GM19023 (cell line): ENCODE measurements at regions not wholly inside any gene's neighbourhood (a gene's known extent, or its start where the extent isn't known, plus 50 kb on each side); places are given as distances from the start of the nearest gene placed in this dataset.

Source experiments
- ATAC-seq: cut with Tn5 transposase; IDR thresholded peaks from one replicate; pipeline ENCODE4 v1.9.1; 2021; ENCODE audit warnings: mild to moderate bottlenecking, moderate library complexity; ENCODE audit not compliant: unreplicated experiment

- no peak for ATAC-seq
Observed at GRCh38 chr7:35463751-35464150, 209.9 kb upstream of the TBX20 start.

- no peak for ATAC-seq
Observed at GRCh38 chr7:35463176-35463700, 209.3 kb upstream of the TBX20 start.

- ATAC-seq, result no peak
Observed at GRCh38 chr7:35454575-35455385, 200.9 kb upstream of the TBX20 start.

- no peak for ATAC-seq
Observed at GRCh38 chr7:35450456-35451214, 196.7 kb upstream of the TBX20 start.

GRCh38 chr7:35448486-35448885 lies 194.6 kb upstream of the TBX20 start:
- ATAC-seq, result no peak

GRCh38 chr7:35446091-35446490 lies 192.2 kb upstream of the TBX20 start:
- no peak for ATAC-seq

GRCh38 chr7:35437619-35438275 lies 183.8 kb upstream of the TBX20 start:
- ATAC-seq, result no peak

GRCh38 chr7:35436452-35436851 lies 182.6 kb upstream of the TBX20 start:
- ATAC-seq, result no peak

GRCh38 chr7:35430547-35431153 lies 176.8 kb upstream of the TBX20 start:
- no peak for ATAC-seq

- ATAC-seq, result peak; percentile 63
Observed at GRCh38 chr7:35424869-35425495, 171.1 kb upstream of the TBX20 start.

- ATAC-seq, result no peak
Observed at GRCh38 chr7:35424440-35424839, 170.5 kb upstream of the TBX20 start.

GRCh38 chr7:35422715-35423114 lies 168.8 kb upstream of the TBX20 start:
- ATAC-seq, result no peak

- ATAC-seq, result no peak
Observed at GRCh38 chr7:35420656-35421055, 166.8 kb upstream of the TBX20 start.

- no peak for ATAC-seq
Observed at GRCh38 chr7:35419391-35419755, 165.5 kb upstream of the TBX20 start.

- no peak for ATAC-seq
Observed at GRCh38 chr7:35418716-35419390, 165.0 kb upstream of the TBX20 start.

GRCh38 chr7:35416568-35416967 lies 162.7 kb upstream of the TBX20 start:
- no peak for ATAC-seq

GRCh38 chr7:35415411-35415822 lies 161.5 kb upstream of the TBX20 start:
- ATAC-seq, result no peak

GRCh38 chr7:35411331-35411730 lies 157.4 kb upstream of the TBX20 start:
- ATAC-seq, result no peak

GRCh38 chr7:35405461-35405860 lies 151.6 kb upstream of the TBX20 start:
- no peak for ATAC-seq

GRCh38 chr7:35401217-35401879 lies 147.4 kb upstream of the TBX20 start:
- ATAC-seq, result no peak
